Adrenal gland (tissue), 9 donors: ENCODE measurements at regions not wholly inside any gene's neighbourhood (a gene's known extent, or its start where the extent isn't known, plus 50 kb on each side); places are given as distances from the start of the nearest gene placed in this dataset.

Source experiments
- DNase-seq, 7 donors: peaks; one replicate each; pipeline ENCODE4 v3.0.0-alpha.2; 2019 to 2020
- H3K27ac ChIP-seq, 5 donors: fragments of 200-600 bp; sonication (generic) in 4 of 5; 1 replicate in 3 of 5; 2 replicates in 2 of 5; pipeline versions ENCODE4 v1.5.1 to v1.8.0; 2016 to 2020; ENCODE audit warnings: mild to moderate bottlenecking in 1 of 5
- H3K27me3 ChIP-seq: fragments of 200-600 bp; 2 replicates; pipeline ENCODE4 v1.8.0; 2021
- H3K36me3 ChIP-seq, 2 donors: fragments of 200-600 bp; replicated peaks in 1 of 2; 1 replicate in 1 of 2; 2 replicates in 1 of 2; pipeline versions ENCODE4 v1.5.1 to v1.8.0; 2018 to 2022
- H3K4me1 ChIP-seq, 2 donors: fragments of 200-600 bp; replicated peaks in 1 of 2; 1 replicate in 1 of 2; 2 replicates in 1 of 2; pipeline versions ENCODE4 v1.5.1 to v1.8.0; 2018 to 2021
- H3K4me3 ChIP-seq, 4 donors: fragments of 200-600 bp; sonication (generic) in 3 of 4; one replicate each; pipeline ENCODE4 v1.5.1; 2016 to 2018
- H3K9me3 ChIP-seq, 3 donors: fragments of 200-600 bp; sonication (generic) in 1 of 3; replicated peaks in 1 of 3; 1 replicate in 2 of 3; 2 replicates in 1 of 3; pipeline versions ENCODE4 v1.5.1 to v1.8.0; 2016 to 2021
- CTCF ChIP-seq, 6 experiments: fragments of 450-650 bp in 4 of 6; fragments of 200-600 bp in 2 of 6; sonication (generic) in 1 of 6; IDR thresholded peaks; 1 replicate in 5 of 6; 2 replicates in 1 of 6; pipeline versions ENCODE4 v1.5.1 to v1.8.0; 2016 to 2021; ENCODE audit warnings: antibody characterized with exemption in 6 of 6, mild to moderate bottlenecking in 2 of 6, moderate library complexity in 1 of 6
- POLR2A ChIP-seq, 2 donors: fragments of 450-650 bp; IDR thresholded peaks; one replicate each; pipeline ENCODE4 v1.6.1; 2017; ENCODE audit warnings: antibody characterized with exemption in 2 of 2, mild to moderate bottlenecking in 2 of 2, moderate library complexity in 1 of 2
- WGBS, 4 donors: extraction: QIAGEN DNeasy Blood & Tissue Kit in 2 of 4; methylation state at CpG; one replicate each; pipeline versions ENCODE4 v1.1.5 to v1.1.7; 2013 to 2017; 5-methylcytosine and 5-hydroxymethylcytosine counted together
- intact Hi-C, 2 donors: fragments of 100-400 bp; cut with DNase I; formaldehyde crosslinking; loops; one replicate each; pipeline versions ENCODE4 v1.14.1 to v1.15.0; 2022 to 2023
- donor health status: healthy with polysubstance abuse.
- donor health status: Bipolar disorder and iron deficiency.
- donor health status: DM: yes; HTN: yes; CAD: no.
- donor health status: DM: no; HTN: no; CAD: no.
- donor health status: DM: no; HTN: no; CAD: no.

DNA sequence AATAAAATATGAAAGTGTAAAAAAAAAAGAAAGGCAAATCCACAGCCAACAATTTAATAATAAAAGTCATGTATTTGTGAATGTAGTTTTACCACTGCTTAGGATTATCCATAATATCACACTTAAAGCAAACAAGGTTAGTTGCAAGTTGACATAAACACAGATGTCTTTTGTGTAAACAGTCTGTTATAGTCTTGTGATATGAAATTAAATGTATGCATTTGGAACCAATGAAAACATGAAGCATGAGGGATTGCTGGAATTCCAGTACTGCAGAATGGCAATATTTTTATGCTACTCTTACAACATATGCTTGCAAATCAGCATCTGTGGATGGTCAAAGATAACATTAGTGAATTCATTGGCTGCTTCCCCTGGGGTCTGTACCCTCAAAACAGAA is 148.1 kb downstream of the DNAJB9 start:
- Histone ChIP-seq H3K4me3 (no peak overlapping the region), H3K27me3 (no peaks in the 10 kb centered on the region), H3K4me1 (no peaks in the 10 kb centered on the region), H3K27ac (no peak overlapping the region), H3K36me3 (no peaks in the 10 kb centered on the region), H3K9me3 (no peaks in the 10 kb centered on the region)
- no peak for DNase-seq
- TF ChIP-seq POLR2A (IDR thresholded peaks at IDR 0.05) (no peak), CTCF (IDR thresholded peaks at IDR 0.05) (no peak)
- intact Hi-C loops: no loop called here

DNA sequence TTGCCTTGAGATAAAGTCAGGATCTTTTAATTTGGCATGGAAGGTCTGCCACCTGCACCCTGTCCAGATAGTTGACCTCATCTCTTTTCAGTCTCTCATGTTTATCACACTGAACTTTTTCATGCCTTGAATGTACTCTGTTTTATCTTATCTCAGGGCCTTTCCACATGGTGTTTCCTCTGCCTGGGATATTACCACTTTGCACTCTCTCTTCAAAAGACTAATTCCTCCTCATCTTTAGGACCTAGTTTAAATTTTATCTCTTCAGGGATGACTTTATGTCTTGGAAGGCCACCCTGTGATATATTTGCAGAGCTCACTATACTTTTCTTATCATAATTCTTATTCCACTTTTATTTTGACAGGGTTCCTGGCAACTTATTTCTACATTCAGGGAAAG is 150.0 kb downstream of the DNAJB9 start:
- H3K4me1 ChIP-seq: no peaks in the 10 kb centered on the region
- DNase-seq: no peak
- no peak overlapping the region for H3K4me3 ChIP-seq
- H3K27ac ChIP-seq: no peak overlapping the region
- no peak for TF ChIP-seq CTCF (IDR thresholded peaks at IDR 0.05)
- TF ChIP-seq POLR2A (IDR thresholded peaks at IDR 0.05): no peak
- no peaks in the 10 kb centered on the region for H3K27me3 ChIP-seq
- intact Hi-C loops: no loop called here
- no peaks in the 10 kb centered on the region for H3K36me3 ChIP-seq
- no peaks in the 10 kb centered on the region for H3K9me3 ChIP-seq

DNA sequence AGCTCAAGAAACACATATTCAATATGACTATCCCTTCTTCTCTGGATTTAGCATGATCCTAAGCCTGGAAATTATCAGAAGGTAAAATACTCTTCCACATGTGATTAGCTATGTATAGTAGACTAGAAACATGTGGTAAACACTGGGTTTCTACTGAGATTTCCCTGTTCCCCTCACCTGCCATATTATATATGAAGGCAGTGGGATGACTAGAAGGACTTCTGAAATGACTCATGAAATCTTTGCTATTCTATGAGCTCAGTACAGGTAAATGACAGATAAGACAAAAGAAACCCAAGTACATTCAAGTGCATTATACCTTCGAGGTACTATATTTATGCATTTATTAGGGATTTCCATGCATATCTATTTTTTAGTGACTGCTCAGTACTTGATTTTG is 152.9 kb downstream of the DNAJB9 start:
- intact Hi-C loops: no loop called here
- Histone ChIP-seq H3K36me3 (no peaks in the 10 kb centered on the region), H3K4me1 (no peaks in the 10 kb centered on the region), H3K9me3 (no peaks in the 10 kb centered on the region), H3K27ac (no peak overlapping the region), H3K4me3 (no peak overlapping the region), H3K27me3 (no peaks in the 10 kb centered on the region)
- no peak for DNase-seq
- TF ChIP-seq CTCF (IDR thresholded peaks at IDR 0.05) (no peak), POLR2A (IDR thresholded peaks at IDR 0.05) (no peak)
- 55 to 80% (median 71%) methylated on average over 1 of the region's 1 CpG for WGBS, 4 donors

- no peak for TF ChIP-seq POLR2A (IDR thresholded peaks at IDR 0.05)
- no peak for TF ChIP-seq CTCF (IDR thresholded peaks at IDR 0.05)
- Histone ChIP-seq H3K9me3 (no peaks in the 10 kb centered on the region), H3K4me1 (no peaks in the 10 kb centered on the region), H3K36me3 (no peaks in the 10 kb centered on the region), H3K27ac (no peak overlapping the region), H3K27me3 (no peaks in the 10 kb centered on the region), H3K4me3 (no peak overlapping the region)
- no peak for DNase-seq
- WGBS, 4 donors: 37 to 66% (median 63%) methylated on average over 4 of the region's 4 CpGs
- intact Hi-C loops: no loop called here
These were observed 153.7 kb downstream of the DNAJB9 start for GRCh38 chr7:108723381-108723814.
